Stimulated activated CD8-positive, alpha-beta memory T cell treated with anti-CD3 and anti-CD28 coated beads, Interleukin-12 subunit alpha, Interleukin-12 subunit beta, amount 100 ng/mL, for 1 hour (primary cell): ENCODE measurements at regions not wholly inside any gene's neighbourhood (a gene's known extent, or its start where the extent isn't known, plus 50 kb on each side); places are given as distances from the start of the nearest gene placed in this dataset.

Experiments
- DNase-seq: peaks from one replicate; pipeline ENCODE4 v3.0.0-alpha.2; 2020; ENCODE audit warnings: low read depth

- no peak for DNase-seq
Measured at GRCh38 chr4:14848229-14848628, 154.1 kb upstream of the CPEB2 start.

GRCh38 chr4:14850455-14851097, 151.7 kb upstream of the CPEB2 start:
- no peak for DNase-seq

- no peak for DNase-seq
Measured at GRCh38 chr4:14853176-14853943, 148.9 kb upstream of the CPEB2 start.

- DNase-seq = no peak
Measured at GRCh38 chr4:14855719-14856061, 146.6 kb upstream of the CPEB2 start.

GRCh38 chr4:14856062-14856933, 146.0 kb upstream of the CPEB2 start:
- DNase-seq = no peak

GRCh38 chr4:14856934-14857235, 145.4 kb upstream of the CPEB2 start:
- no peak for DNase-seq

GRCh38 chr4:14857475-14857874, 144.8 kb upstream of the CPEB2 start:
- no peak for DNase-seq

- no peak for DNase-seq
Measured at GRCh38 chr4:14857981-14858380, 144.3 kb upstream of the CPEB2 start.

- no peak for DNase-seq
Measured at GRCh38 chr4:14862891-14863290, 139.4 kb upstream of the CPEB2 start.

GRCh38 chr4:14863418-14864364, 138.6 kb upstream of the CPEB2 start:
- no peak for DNase-seq

GRCh38 chr4:14864365-14865030, 137.8 kb upstream of the CPEB2 start:
- no peak for DNase-seq

- no peak for DNase-seq
Measured at GRCh38 chr4:14865031-14865366, 137.3 kb upstream of the CPEB2 start.

GRCh38 chr4:14865804-14866203, 136.5 kb upstream of the CPEB2 start:
- no peak for DNase-seq

GRCh38 chr4:14867847-14868246, 134.4 kb upstream of the CPEB2 start:
- no peak for DNase-seq

- DNase-seq = no peak
Measured at GRCh38 chr4:14868426-14869395, 133.6 kb upstream of the CPEB2 start.

GRCh38 chr4:14871676-14872430, 130.4 kb upstream of the CPEB2 start:
- DNase-seq = peak; percentile 5

GRCh38 chr4:14874990-14875389, 127.3 kb upstream of the CPEB2 start:
- DNase-seq = no peak

GRCh38 chr4:14877246-14878225, 124.7 kb upstream of the CPEB2 start:
- DNase-seq = no peak
